GM12873 (cell line): ENCODE measurements at regions not wholly inside any gene's neighbourhood (a gene's known extent, or its start where the extent isn't known, plus 50 kb on each side); places are given as distances from the start of the nearest gene placed in this dataset.

Experiments
- CTCF ChIP-seq: IDR thresholded peaks from 2 replicates; pipeline ENCODE4 v1.5.1; 2012; ENCODE audit warnings: low read depth, mild to moderate bottlenecking, moderate library complexity, low read length, control low read depth; ENCODE audit not compliant: insufficient read depth; ENCODE audit errors: missing control alignments

- no peak for TF ChIP-seq CTCF
Measured at GRCh38 chr18:37796823-37797349, 231.3 kb upstream of the CELF4 start.

GRCh38 chr18:37787452-37787851 lies 221.9 kb upstream of the CELF4 start:
- TF ChIP-seq CTCF = no peak

- no peak for TF ChIP-seq CTCF
Measured at GRCh38 chr18:37783771-37784170, 218.2 kb upstream of the CELF4 start.

GRCh38 chr18:37779220-37779619 lies 213.6 kb upstream of the CELF4 start:
- no peak for TF ChIP-seq CTCF

- peak; percentile 82 for TF ChIP-seq CTCF
Measured at GRCh38 chr18:37778417-37779165, 213.0 kb upstream of the CELF4 start.

- no peak for TF ChIP-seq CTCF
Measured at GRCh38 chr18:37769826-37770225, 204.2 kb upstream of the CELF4 start.

GRCh38 chr18:37764541-37765288 lies 199.1 kb upstream of the CELF4 start:
- TF ChIP-seq CTCF = no peak
